GM10266 (cell line): ENCODE measurements at regions not wholly inside any gene's neighbourhood (a gene's known extent, or its start where the extent isn't known, plus 50 kb on each side); places are given as distances from the start of the nearest gene placed in this dataset.

Experiments used
- DNase-seq: peaks from one replicate; pipeline ENCODE4 v3.0.0; 2012; ENCODE audit errors: extremely low spot score
- TF ChIP-seq, protein P1 (sequence below): IDR thresholded peaks from 2 replicates; pipeline ENCODE4 v1.5.1; 2012; ENCODE audit warnings: mild to moderate bottlenecking, low read depth; ENCODE audit not compliant: control insufficient read depth, insufficient read depth; ENCODE audit errors: missing control alignments

DNA sequence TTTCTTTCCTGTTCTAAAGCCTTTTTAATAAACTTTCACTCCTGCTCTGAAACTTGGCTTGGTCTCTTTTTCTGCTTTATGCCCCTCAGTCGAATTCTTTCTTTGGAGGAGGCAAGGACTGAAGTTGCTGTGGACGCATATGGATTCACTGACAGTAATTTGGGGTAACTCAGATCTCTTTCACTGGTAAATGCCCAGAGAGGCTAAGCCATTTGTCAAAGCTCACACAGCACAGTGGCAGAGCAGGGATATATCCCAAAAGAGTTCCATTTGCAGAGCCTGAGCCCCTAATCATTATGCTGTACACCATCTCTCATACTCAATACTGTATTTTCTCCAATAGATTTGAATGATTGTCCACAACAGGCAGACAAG is 72.3 kb upstream of the GALNT15 start:
- DNase-seq = no peak
- TF ChIP-seq, protein P1, sequence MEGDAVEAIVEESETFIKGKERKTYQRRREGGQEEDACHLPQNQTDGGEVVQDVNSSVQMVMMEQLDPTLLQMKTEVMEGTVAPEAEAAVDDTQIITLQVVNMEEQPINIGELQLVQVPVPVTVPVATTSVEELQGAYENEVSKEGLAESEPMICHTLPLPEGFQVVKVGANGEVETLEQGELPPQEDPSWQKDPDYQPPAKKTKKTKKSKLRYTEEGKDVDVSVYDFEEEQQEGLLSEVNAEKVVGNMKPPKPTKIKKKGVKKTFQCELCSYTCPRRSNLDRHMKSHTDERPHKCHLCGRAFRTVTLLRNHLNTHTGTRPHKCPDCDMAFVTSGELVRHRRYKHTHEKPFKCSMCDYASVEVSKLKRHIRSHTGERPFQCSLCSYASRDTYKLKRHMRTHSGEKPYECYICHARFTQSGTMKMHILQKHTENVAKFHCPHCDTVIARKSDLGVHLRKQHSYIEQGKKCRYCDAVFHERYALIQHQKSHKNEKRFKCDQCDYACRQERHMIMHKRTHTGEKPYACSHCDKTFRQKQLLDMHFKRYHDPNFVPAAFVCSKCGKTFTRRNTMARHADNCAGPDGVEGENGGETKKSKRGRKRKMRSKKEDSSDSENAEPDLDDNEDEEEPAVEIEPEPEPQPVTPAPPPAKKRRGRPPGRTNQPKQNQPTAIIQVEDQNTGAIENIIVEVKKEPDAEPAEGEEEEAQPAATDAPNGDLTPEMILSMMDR = no peak

DNA sequence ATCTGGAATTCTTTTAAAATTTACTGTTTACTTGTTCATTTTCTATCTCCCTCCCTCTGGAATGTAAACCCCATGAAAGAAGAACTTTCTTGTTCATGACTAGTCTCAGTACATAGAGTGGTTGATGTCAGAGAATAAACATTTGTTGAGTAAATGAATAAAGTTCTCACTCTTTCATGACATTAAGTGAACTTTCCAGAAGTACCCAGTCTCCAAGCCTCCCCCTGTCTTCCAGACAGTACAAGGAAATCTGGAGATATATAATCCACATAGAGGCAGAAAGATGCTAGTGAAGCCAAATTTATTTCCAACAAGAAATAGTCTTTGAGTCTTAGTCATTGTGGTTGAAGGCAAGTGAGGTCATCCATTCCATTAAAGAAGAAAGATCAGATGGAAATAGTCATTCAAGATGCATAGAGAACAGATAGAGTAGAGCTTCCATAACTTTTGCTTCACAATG is 71.5 kb upstream of the GALNT15 start:
- TF ChIP-seq, protein P1 = no peak
- DNase-seq = no peak

DNA sequence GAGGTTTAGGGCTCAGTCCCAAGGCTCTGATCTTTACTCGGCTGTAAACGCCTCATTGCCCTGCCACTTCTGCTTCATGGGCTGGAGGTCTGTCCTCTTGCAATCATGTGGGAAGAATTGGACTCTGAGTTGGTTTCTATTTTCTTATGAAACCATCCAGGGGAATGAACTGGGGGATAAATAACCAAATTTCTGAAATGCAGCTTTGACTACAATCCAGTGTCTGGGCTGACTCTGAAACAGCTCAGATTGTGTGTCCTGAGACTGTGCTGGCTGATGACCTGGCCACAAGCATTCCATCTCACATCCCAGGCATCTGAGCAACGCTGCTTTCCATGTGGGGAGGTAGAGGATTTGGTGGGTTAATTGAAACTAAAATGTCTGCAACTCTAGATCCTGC is 71.0 kb upstream of the GALNT15 start:
- TF ChIP-seq, protein P1 = no peak
- DNase-seq = no peak

DNA sequence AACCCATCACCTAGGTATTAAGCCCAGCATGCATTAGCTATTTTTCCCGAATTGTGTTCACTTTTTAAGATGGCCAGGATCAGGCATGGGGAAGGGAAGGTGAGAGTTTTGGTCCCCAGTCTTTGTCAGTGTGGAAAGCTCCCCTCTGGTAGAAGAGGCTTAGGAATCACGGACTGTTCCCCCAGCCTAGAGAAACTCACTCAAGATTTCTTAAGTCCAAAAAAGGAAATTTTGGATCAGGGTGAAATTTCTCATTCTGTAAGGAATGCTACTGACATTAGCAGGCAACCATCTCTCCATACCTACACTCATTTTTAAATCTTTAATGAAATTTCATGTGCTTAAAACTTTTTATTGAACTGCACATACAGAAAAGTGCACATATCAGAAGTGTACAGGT is 70.3 kb upstream of the GALNT15 start:
- TF ChIP-seq, protein P1 = no peak
- DNase-seq = no peak

DNA sequence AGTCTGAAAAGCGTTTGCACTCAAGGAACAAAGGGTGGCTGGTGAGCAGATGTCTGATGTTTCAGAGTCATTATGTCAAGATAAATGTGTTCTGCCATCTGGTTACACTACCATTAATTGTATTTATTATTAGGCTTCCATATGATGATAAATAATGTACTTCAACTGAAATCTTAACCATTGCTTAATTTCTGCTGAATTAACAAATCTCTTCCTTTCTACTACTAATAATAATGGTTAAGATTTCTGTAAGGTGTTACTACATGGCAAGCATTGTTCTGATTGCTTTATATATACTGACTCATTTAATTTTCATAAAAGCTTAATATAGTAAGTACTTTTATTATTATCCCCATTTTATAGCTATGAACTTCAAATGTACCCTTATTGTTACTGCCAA is 68.4 kb upstream of the GALNT15 start:
- DNase-seq = no peak
- TF ChIP-seq, protein P1 = no peak

DNA sequence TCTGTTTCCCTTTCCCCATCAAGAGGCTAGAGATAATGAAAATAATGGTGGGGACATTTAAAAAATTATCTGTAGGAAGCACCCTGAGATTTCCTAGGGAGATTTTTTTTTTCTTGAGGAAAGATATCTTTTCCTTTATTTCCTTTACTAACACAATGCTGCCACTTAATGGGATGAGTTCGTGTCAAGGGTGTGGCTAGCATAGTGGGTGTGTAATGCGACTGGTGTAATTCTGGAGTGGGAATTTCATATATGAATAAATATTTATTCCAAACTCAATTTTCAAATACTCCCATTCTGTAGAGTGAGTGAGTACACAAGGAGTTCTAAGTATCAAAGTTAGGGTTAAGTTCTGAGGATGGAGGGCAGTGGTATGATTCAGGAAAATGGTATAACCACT is 66.1 kb upstream of the GALNT15 start:
- DNase-seq = no peak
- TF ChIP-seq, protein P1 = no peak

DNA sequence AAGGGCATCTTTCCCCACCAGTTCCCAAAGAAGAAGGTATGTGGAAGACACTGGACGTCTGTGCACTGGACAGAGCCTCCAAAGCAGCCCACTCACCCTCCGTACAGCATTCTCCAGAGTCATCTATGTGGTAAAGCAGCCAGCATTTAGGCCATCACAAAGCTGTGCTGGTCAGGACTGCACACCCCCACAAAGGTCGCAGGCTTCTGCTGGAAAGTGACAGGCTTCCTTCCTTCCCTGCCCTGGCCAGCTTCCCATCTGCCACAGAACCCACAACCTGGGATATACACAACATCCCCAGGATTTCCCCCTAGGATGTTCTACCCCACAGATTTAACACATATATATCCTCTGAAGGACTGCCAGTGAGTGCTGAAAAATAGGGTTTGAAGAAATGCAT is 64.6 kb upstream of the GALNT15 start:
- no peak for DNase-seq

More for the DNA sequence above, 64.6 kb upstream of the GALNT15 start:
- TF ChIP-seq, protein P1 = no peak
